ENCODE measurements at regions not wholly inside any gene's neighbourhood (a gene's known extent, or its start where the extent isn't known, plus 50 kb on each side); places are given as distances from the start of the nearest gene placed in this dataset.

GRCh38 chr6:169082817-169083507 lies 170.7 kb downstream of the THBS2 start:
- TF ChIP-seq ELF4 (IDR thresholded peaks at IDR 0.05): no peak
- TF ChIP-seq TARDBP (IDR thresholded peaks at IDR 0.05): no peak
- TF ChIP-seq HDGF (IDR thresholded peaks at IDR 0.05; ENCODE audit: borderline replicate concordance): no peak
- TF ChIP-seq SP1 (IDR thresholded peaks at IDR 0.05): no peak
- no peak for TF ChIP-seq ARNT (IDR thresholded peaks at IDR 0.05)
- no peak for TF ChIP-seq FOXM1 (IDR thresholded peaks at IDR 0.05; ENCODE audit: borderline replicate concordance)
- TF ChIP-seq BHLHE40 (IDR thresholded peaks at IDR 0.05; ENCODE audit: borderline replicate concordance): no peak
